Fibroblast of gingiva (primary cell): ENCODE measurements at regions not wholly inside any gene's neighbourhood (a gene's known extent, or its start where the extent isn't known, plus 50 kb on each side); places are given as distances from the start of the nearest gene placed in this dataset.
A peak's percentile ranks its signal among the peaks of the same experiment; 100 is the strongest.
"Not testable (repeated sequence)": the region's sequence is repeated elsewhere in the genome, so short reads cannot be mapped to it uniquely, and the experiment has no call there.

Source experiments
- DNase-seq: peaks from one replicate; pipeline ENCODE4 v3.0.0-alpha.2; 2011; ENCODE audit warnings: low read depth

DNA sequence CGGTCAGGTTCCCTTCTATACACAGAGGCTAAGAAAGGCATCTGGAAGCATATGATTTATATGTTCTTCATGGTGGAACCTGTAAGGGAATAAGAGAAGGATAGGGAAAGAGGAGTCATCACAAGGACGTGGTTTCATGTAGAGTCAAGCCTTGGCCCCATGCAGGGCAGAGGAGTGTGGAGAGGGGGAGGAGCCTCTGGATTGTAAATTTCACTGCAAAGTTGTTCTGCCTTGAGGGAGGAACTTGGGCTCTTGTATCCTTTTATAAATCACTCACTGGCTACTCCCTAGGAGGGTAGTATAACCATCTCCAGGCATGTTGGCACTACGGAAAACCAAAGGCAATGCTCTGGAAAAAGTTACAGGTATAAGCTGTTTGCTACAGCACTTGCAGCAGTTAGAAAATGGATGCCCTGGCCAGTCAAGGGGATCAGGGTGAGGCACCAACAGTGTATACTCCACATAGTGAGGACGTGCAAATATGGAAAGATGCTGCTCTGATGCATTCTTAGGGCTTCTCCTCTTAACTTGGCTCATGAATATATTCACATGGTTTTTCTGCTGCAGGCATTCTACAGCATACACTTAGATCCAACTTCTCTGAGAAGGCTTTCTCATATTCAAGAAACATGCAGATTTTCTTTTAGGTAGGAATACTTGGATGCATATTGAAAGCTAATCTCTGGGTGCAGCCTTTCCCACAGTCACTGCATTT is 60.3 kb upstream of the ZNF81 start:
- DNase-seq: no peak

DNA sequence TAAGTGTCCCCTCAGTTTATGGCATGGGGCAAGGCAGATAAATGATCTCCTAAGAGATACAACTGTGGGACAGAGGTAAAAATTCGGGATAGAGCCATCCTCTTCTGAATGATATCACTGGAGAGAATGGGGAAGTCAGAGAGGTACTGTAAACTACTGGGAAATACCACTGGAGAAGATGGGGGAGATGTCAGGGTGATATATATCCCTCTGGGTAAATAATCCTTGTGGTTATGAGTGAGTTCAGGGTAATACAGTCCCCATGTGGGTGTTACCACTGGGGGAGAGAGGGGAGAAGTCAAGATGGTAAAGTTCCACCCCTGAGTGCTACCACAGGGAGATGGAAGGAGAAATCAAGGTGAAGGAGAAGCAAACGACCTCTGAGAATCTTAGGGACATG is 63.9 kb upstream of the ZNF81 start:
- DNase-seq: no peak

DNA sequence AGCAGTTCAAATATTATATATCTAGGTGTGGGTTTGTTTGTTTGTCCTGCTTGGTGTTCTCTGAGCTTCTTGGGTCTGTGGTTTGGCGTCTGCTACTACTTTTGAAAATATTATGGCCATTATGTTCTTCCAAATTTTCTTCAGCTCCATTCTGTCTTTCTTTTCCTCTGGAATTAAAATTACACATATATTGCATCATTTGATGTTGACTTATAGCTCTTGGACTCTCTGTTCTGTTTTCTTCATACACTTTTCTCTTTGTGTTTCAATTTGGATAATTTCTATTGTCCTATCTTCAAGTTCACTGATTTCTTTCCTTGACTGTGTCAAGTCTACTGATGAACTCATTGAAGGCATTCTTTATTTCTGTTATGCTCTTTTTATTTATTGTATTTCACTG is 65.2 kb upstream of the ZNF81 start:
- DNase-seq: no peak

DNA sequence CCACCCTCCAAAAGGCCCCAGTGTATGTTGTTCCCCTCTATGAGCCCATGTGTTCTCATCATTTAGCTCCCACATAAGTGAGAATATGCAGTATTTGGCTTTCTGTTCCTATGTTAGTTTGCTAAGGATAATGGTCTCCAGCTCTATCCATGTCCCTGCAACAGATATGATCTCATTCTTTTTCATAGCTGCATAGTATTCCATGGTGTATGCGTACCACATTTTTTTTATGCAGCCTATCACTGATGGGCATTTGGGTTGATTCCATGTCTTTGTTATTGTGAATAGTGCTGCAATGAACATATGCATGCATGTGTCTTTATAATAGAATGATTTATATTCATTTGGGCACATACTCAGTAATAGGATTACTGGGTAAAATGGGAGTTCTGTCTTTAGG is 73.9 kb upstream of the ZNF81 start:
- not testable (repeated sequence) for DNase-seq

DNA sequence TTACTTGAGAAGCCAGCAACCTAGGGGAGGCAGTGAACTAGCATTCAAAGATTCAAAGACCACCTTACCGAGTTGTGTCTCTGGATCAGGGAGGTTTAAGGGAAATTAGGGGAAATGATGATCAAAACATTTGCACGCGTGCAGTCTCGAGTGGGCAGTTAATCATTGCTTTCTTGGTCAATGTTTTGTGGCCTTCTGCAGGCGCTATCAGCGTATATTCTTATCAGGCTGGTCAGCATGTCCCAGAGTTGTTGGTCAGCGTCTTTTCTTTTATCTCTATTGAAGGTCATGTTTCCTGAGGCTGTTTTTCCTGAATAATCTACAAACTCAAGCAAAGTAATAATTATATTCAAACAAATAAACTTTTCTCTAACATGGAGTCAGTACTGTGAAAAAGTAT is 84.0 kb upstream of the ZNF81 start:
- no peak for DNase-seq

DNA sequence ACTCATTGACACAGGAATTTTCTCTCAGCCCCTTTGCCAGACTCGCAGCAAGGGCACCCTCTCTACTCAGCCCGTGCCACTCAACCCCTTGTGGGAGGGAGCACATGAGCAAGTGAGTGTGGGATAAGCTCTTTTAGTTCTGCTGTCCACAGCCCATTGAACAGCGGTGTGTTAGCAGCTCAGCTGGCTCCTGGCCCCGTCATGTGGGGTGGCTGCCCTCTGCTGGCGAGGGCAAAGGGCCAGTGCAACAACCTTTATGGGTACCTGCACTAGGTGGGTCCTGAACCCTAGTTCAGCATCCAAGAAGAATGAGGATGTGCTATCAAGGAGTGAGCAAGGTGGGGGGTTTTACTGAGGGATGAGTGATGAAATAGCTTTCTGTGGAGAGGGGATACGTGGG is 85.0 kb upstream of the ZNF81 start:
- no peak for DNase-seq

DNA sequence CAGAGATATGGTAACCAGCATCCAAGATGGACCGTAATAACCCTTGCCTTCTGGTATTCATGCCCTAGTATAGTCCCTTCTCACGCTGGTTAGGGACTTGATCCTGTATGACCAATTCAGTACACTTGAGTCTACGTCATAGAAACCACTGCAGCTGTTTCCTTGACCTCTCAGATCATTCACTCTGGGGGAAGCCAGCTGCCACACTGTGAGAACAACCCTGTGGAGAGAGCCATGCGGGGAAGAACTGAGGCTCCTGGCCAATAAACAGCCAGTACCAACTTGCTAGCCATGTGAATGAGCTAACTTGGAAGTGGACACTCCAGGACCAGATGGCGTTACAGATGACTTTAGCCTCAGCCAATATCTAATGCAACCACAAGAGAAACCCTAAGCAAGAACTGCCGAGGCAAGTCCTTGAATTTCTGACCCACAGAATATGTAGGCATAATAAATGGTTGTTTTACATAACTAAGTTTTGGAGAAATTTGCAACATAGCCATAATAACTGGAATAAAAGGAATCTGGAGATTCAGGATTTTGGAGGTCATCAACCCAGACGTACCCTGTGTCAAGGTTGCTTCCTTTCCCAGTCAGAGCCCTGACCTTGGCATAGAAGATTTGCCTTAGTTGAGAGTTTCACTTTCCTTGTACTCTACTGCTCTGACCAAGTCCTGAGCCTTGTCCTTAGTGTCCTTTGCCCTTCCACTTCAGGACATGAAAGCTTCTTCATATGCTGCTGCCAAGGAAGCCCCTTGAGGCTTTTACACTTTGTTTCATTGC is 87.3 kb upstream of the ZNF81 start:
- peak; percentile 0 for DNase-seq

DNA sequence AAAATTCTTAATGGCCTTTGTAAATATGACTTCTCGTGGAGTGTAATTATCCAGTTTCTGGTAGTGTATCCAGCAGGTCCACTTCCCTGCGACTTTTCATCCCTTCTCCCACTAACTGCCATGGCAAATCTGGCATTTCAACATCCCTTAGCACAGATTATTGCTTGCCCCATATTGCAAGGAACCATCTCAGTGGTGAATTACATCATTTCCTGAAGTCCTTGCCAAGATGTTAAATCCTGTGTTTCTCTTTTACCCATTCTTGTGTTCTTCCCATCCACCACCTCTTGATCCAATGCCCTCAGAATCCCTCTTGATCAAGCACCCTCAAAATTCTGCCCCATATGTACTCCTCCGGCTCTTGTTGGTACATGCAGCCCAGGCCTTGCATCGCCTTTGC is 88.1 kb upstream of the ZNF81 start:
- peak; percentile 9 for DNase-seq

DNA sequence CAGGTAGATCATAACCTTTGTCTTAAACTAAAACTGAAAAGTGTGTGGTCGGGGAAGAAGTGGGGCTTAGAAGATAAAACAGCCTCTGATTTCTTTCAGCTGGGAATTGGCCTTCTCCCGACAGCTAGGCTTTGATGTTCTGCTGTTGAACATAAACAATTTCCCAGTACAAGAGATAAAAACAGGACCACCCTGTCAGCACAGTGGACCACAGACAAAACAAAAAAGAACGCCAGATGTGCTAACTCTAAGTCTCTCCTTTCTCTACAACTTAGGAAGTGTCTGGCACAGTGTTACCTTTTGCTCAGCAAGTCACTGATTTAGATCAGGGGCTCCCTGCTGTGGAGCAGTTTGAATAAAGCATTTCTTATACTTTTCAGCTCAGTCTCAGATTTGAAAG is 87.5 kb upstream of the UXT start:
- no peak for DNase-seq

DNA sequence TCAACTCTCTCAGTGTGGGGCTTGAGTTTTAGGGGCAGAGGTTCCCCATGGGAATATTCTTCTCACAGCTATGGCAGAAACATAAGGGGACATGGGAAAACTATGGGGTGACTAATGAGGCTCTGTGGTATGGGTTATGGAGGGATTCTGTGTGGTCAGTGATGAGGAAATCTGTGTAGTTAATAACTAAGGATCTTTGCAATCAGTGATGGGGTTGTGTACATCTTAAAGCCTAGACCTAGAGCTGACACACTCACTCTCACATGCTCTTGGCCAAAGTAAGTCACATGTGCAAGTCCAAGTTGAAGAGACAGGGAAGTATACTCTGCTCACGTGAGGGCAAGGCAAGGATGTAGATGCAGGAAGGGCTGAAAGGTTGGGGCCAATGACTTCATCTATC is 86.4 kb upstream of the UXT start:
- no peak for DNase-seq

DNA sequence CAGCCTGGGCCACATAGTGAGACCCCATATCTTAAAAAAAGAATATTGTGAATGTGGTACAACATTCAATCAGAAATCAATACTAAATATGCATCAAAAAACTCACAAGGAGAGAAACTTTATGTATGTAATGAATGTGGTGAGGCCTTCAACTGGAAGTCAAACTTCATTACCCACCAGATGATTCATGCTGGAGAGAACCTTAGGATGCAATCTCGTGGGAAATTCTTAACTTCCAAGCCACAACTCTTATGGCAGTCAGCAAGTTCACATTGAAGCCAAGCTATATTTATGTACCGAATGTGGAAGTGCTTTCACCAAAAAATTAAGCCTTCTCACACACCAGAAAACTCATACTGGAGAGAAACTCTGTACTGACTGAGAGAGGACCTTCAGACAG is 84.5 kb upstream of the UXT start:
- DNase-seq: peak; percentile 2

DNA sequence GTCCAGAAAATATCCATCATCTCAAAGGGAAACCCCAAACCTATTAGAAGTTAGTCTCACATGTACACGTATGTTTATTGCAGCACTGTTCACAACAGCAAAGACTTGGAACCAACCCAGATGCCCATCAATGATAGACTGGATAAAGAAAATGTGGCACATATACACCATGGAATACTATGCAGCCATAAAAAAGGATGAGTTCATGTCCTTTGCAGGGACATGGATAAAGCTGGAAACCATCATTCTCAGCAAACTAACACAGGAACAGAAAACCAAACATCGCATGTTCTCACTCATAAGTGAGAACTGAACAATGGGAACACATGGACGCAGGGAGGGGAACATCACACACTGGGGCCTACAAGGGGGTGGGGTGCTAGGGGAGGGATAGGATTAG is 79.9 kb upstream of the UXT start:
- DNase-seq: not testable (repeated sequence)

DNA sequence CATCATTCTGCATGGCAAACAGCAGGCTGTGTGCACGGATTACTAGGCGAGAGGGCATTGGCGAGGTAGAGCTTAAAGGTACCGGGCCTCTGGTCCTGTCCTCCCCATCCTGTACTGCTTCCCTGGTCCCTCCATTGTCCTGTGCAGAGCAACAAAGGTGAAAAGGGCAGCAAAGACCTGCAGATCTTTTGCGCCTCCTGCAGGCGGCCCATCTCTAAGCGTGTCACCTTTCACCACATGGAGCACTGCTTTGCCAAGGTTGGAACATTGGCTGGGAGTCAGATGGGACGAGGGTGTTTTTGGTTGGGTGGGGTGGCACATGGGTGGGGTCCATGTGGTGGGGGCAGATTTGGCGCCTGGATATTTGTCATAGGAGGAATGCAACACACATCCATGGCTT is 64.7 kb upstream of the UXT start:
- no peak for DNase-seq

DNA sequence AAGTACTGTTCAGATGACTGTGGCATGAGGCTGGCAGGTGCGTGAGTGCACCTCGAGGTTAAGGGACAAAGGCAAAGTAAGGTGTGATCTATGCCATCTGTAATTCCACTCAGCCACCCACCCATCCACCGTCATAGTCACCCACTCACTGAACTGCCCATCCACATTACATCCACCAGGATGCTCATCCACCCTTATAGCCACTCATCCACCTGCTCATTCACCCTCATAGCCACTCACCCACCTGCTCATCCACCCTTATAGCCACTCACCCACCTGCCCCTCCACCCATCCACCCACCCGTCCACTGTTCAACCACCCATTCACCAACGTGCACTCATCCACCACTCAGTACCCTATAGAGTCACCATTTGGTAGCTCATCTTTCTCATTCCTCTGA is 64.1 kb upstream of the UXT start:
- DNase-seq: no peak

DNA sequence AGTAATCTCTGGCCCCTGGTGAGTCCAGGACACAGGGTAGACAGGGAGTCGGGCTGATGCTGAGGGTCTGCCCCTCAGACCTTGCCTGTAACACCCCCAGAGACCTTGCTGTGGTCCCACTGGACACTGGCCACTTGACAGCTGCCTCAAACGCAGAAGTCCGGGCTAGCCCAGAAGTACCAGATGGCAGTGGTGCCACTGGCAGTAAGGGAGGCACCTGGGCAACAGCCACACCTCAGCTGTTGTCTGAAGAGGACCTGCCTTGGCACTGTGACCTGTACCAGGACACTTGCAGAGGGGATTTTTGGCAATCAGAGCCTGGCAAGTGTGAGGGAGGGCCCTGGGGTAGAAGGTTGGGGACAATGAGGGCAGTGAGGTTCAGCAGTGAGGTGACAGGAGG is 63.3 kb upstream of the UXT start:
- DNase-seq: no peak

DNA sequence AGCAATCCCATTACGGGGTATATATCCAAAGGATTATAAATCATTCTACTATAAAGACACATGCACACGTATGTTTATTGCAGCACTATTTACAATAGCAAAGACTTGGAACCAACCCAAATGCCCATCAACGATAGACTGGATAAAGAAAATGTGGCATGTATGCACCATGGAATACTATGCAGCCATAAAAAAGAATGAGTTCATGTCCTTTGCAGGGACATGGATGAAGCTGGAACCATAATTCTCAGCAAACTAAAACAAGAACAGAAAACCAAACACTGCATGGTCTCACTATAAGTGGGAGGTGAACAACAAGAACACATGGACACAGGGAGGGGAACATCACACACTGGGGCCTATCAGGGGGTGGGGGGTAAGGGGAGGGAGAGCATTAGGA is 56.1 kb upstream of the UXT start:
- not testable (repeated sequence) for DNase-seq

DNA sequence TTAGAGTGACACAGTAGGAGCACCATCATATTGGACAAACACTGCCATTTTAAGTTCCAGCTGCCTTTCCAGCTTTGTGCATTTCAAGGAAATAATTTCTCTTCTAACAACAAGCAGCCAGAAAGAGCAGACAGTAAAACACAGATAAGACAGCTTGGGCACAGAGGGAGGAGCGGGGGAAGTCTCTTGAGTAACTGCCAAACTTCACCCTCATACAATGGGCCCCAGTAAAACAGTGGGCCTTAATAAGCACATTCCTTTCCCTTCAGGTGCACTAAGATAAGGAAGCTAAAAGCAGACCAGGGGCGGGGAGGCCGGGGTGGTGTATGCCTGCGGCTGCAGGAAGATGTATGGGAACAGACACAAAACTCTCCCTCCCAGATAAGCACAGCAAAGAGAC is 53.7 kb upstream of the UXT start:
- not testable (repeated sequence) for DNase-seq

DNA sequence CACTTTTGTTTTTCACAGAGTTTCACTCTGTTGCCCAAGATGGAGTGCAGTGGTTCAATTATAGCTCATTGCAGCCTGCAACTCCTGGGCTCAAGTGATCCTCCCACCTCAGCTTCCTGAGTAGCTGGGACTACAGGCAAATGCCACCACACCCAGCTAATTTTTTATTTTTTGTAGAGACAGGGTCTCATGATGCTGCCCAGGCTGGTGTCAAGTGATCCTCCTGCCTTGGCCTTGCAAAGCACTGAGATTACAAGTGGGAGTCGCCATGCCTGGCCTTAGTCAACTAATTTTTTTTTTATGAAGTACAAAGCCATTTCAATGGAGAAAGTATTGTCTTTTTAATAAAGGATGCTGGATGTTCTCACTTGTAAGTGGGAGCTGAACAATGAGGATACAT is 51.3 kb upstream of the UXT start:
- no peak for DNase-seq
